ENCODE measurements at regions not wholly inside any gene's neighbourhood (a gene's known extent, or its start where the extent isn't known, plus 50 kb on each side); places are given as distances from the start of the nearest gene placed in this dataset.

- DNase-seq (ENCODE audit: extremely low read depth, low read depth), result peak; percentile 71
These were observed 83.8 kb upstream of the GPR26 start for GRCh38 chr10:123582084-123582989.

GRCh38 chr10:123583639-123584418 lies 82.3 kb upstream of the GPR26 start:
- DNase-seq (ENCODE audit: extremely low read depth, low read depth), result peak; percentile 50

GRCh38 chr10:123584419-123584775 lies 81.8 kb upstream of the GPR26 start:
- DNase-seq (ENCODE audit: extremely low read depth, low read depth), result no peak

- DNase-seq (ENCODE audit: extremely low read depth, low read depth), result no peak
These were observed 80.4 kb upstream of the GPR26 start for GRCh38 chr10:123585477-123586445.

- DNase-seq (ENCODE audit: extremely low read depth, low read depth), result no peak
These were observed 79.0 kb upstream of the GPR26 start for GRCh38 chr10:123587110-123587509.

GRCh38 chr10:123588386-123588914 lies 77.7 kb upstream of the GPR26 start:
- DNase-seq (ENCODE audit: extremely low read depth, low read depth), result no peak

GRCh38 chr10:123595661-123596060 lies 70.5 kb upstream of the GPR26 start:
- no peak for DNase-seq (ENCODE audit: extremely low read depth, low read depth)

- DNase-seq (ENCODE audit: extremely low read depth, low read depth), result no peak
These were observed 68.5 kb upstream of the GPR26 start for GRCh38 chr10:123597676-123598075.

GRCh38 chr10:123599366-123599849 lies 66.7 kb upstream of the GPR26 start:
- DNase-seq (ENCODE audit: extremely low read depth, low read depth), result no peak

- no peak for DNase-seq (ENCODE audit: extremely low read depth, low read depth)
These were observed 66.0 kb upstream of the GPR26 start for GRCh38 chr10:123600177-123600576.

- no peak for DNase-seq (ENCODE audit: extremely low read depth, low read depth)
These were observed 63.0 kb upstream of the GPR26 start for GRCh38 chr10:123603130-123603529.

- DNase-seq (ENCODE audit: extremely low read depth, low read depth), result no peak
These were observed 61.6 kb upstream of the GPR26 start for GRCh38 chr10:123604506-123604905.

GRCh38 chr10:123606006-123606405 lies 60.1 kb upstream of the GPR26 start:
- DNase-seq (ENCODE audit: extremely low read depth, low read depth), result no peak

GRCh38 chr10:123606955-123607354 lies 59.2 kb upstream of the GPR26 start:
- DNase-seq (ENCODE audit: extremely low read depth, low read depth), result no peak

- no peak for DNase-seq (ENCODE audit: extremely low read depth, low read depth)
These were observed 58.8 kb upstream of the GPR26 start for GRCh38 chr10:123607386-123607785.

GRCh38 chr10:123608047-123608446 lies 58.1 kb upstream of the GPR26 start:
- DNase-seq (ENCODE audit: extremely low read depth, low read depth), result no peak

GRCh38 chr10:123611243-123611642 lies 54.9 kb upstream of the GPR26 start:
- DNase-seq (ENCODE audit: extremely low read depth, low read depth), result no peak

GRCh38 chr10:123611876-123612275 lies 54.3 kb upstream of the GPR26 start:
- no peak for DNase-seq (ENCODE audit: extremely low read depth, low read depth)

- DNase-seq (ENCODE audit: extremely low read depth, low read depth), result no peak
These were observed 52.8 kb upstream of the GPR26 start for GRCh38 chr10:123613346-123613850.

- DNase-seq (ENCODE audit: extremely low read depth, low read depth), result peak; percentile 60
These were observed 51.3 kb upstream of the GPR26 start for GRCh38 chr10:123614888-123615287.

Data from NCI-H460 (cell line).